ENCODE measurements at regions not wholly inside any gene's neighbourhood (a gene's known extent, or its start where the extent isn't known, plus 50 kb on each side); places are given as distances from the start of the nearest gene placed in this dataset.

GRCh38 chr16:59180083-59180476, 446.0 kb upstream of the GOT2 start (continued):
- TF ChIP-seq ATF4 (CRISPR knock-in tag; IDR thresholded peaks at IDR 0.05): no peak
- no peak for TF ChIP-seq NFE2L2 (IDR thresholded peaks at IDR 0.05; ENCODE audit: low read length)
- no peak for TF ChIP-seq ZSCAN12 (CRISPR knock-in tag; IDR thresholded peaks at IDR 0.05)
- TF ChIP-seq HMG20B (CRISPR knock-in tag; conservative IDR thresholded peaks at IDR 0.05): peak; percentile 61; the same call in 1 of the 2 replicates
- no peak for TF ChIP-seq SNAPC2 (CRISPR knock-in tag; IDR thresholded peaks at IDR 0.05)
- TF ChIP-seq DPF2 (CRISPR knock-in tag; IDR thresholded peaks at IDR 0.05; ENCODE audit: borderline replicate concordance, low read depth): no peak
- no peak for TF ChIP-seq ZNF570 (CRISPR knock-in tag; IDR thresholded peaks at IDR 0.05; ENCODE audit: borderline replicate concordance)
- TF ChIP-seq CBX1 (IDR thresholded peaks at IDR 0.05; ENCODE audit: low read depth): no peak
- TF ChIP-seq ZNF615 (CRISPR knock-in tag; IDR thresholded peaks at IDR 0.05; ENCODE audit: borderline replicate concordance): no peak
- no peak for TF ChIP-seq ZNF839 (CRISPR knock-in tag; IDR thresholded peaks at IDR 0.05; ENCODE audit: borderline replicate concordance)
- TF ChIP-seq SMC3 (IDR thresholded peaks at IDR 0.05; ENCODE audit: low read length): 0 out of 2 replicates have a peak, but pooled peaks have one; percentile 21
- TF ChIP-seq BORCS8-MEF2B (CRISPR knock-in tag; IDR thresholded peaks at IDR 0.05): no peak
- no peak for TF ChIP-seq ZNF296 (CRISPR knock-in tag; conservative IDR thresholded peaks at IDR 0.05)
- no peak for TF ChIP-seq HINFP (CRISPR knock-in tag; IDR thresholded peaks at IDR 0.05; ENCODE audit: low read depth)
- TF ChIP-seq NR2F2 (IDR thresholded peaks at IDR 0.05; ENCODE audit: borderline replicate concordance, low read depth): no peak
- TF ChIP-seq ZNF451 (CRISPR knock-in tag; IDR thresholded peaks at IDR 0.05): no peak
- no peak for TF ChIP-seq ZNF136 (CRISPR knock-in tag; IDR thresholded peaks at IDR 0.05; ENCODE audit: low read depth)
- TF ChIP-seq EP300 (IDR thresholded peaks at IDR 0.05; ENCODE audit: low read depth in 2 of 2, low read length in 2 of 2): peak in 1 of 2 experiments; percentile 55; a peak in 2 of 4 replicates
- TF ChIP-seq EP300 (CRISPR knock-in tag; IDR thresholded peaks at IDR 0.05; ENCODE audit: borderline replicate concordance): no peak
- TF ChIP-seq ZFP36L1 (CRISPR knock-in tag; IDR thresholded peaks at IDR 0.05): no peak
- no peak for TF ChIP-seq ATF6 (CRISPR knock-in tag; conservative IDR thresholded peaks at IDR 0.05)
- no peak for TF ChIP-seq ZNF143 (CRISPR knock-in tag; IDR thresholded peaks at IDR 0.05)
- no peak for TF ChIP-seq HCFC1 (IDR thresholded peaks at IDR 0.05; ENCODE audit: low read depth, low read length)
- TF ChIP-seq STAG1 (CRISPR knock-in tag; IDR thresholded peaks at IDR 0.05): no peak
- no peak; the same call in 1 of the 2 replicates for TF ChIP-seq MBD4 (IDR thresholded peaks at IDR 0.05; ENCODE audit: borderline replicate concordance, low read length)
- peak; percentile 92 for TF ChIP-seq ARID3A (IDR thresholded peaks at IDR 0.05; ENCODE audit: low read depth, low read length)
- TF ChIP-seq NFRKB (IDR thresholded peaks at IDR 0.05): no peak

Data from HepG2 (cell line).